ENCODE measurements at regions not wholly inside any gene's neighbourhood (a gene's known extent, or its start where the extent isn't known, plus 50 kb on each side); places are given as distances from the start of the nearest gene placed in this dataset.

DNA sequence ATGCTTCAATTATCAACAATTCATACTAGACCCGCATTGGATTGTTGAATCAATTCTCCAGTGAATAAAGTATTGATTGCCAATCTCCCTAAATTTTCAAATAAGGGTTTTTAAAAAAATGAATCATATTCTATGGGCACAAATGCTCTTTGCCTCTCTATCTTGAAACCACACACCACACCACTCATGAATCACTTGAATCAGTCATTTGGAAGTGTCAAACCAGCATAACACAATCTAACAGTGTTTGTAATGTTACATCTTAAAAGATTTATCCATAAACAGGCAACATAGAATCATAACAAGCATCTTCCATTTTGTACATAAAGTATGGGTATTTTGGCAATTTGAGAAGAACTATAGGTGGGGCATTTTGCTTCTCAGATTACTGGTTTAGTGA lies 219.5 kb upstream of the MIR17HG start:
- H3K4me2 ChIP-seq (ENCODE audit: insufficient read depth, low read length): no peak overlapping the region
- H3K4me3 ChIP-seq (ENCODE audit: insufficient read depth, low read length): no peak overlapping the region
- H2AFZ ChIP-seq (ENCODE audit: low read length): no peak overlapping the region
- no peaks in the 10 kb centered on the region for H3K79me2 ChIP-seq (ENCODE audit: insufficient read depth, low read length)
- DNase-seq (ENCODE audit: insufficient read length, low spot score, missing footprints): no peak
- no peaks in the 10 kb centered on the region for H3K27me3 ChIP-seq (ENCODE audit: insufficient read depth, low read length)
- no peak overlapping the region for H3K27ac ChIP-seq (ENCODE audit: low read depth, low read length)
- H3K9me3 ChIP-seq (ENCODE audit: low read depth, low read length): no peaks in the 10 kb centered on the region
- H4K20me1 ChIP-seq (ENCODE audit: insufficient read depth, low read length): no peaks in the 10 kb centered on the region
- H3K36me3 ChIP-seq (ENCODE audit: insufficient read depth, low read length): no peaks in the 10 kb centered on the region
- TF ChIP-seq, protein P1, sequence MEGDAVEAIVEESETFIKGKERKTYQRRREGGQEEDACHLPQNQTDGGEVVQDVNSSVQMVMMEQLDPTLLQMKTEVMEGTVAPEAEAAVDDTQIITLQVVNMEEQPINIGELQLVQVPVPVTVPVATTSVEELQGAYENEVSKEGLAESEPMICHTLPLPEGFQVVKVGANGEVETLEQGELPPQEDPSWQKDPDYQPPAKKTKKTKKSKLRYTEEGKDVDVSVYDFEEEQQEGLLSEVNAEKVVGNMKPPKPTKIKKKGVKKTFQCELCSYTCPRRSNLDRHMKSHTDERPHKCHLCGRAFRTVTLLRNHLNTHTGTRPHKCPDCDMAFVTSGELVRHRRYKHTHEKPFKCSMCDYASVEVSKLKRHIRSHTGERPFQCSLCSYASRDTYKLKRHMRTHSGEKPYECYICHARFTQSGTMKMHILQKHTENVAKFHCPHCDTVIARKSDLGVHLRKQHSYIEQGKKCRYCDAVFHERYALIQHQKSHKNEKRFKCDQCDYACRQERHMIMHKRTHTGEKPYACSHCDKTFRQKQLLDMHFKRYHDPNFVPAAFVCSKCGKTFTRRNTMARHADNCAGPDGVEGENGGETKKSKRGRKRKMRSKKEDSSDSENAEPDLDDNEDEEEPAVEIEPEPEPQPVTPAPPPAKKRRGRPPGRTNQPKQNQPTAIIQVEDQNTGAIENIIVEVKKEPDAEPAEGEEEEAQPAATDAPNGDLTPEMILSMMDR (IDR thresholded peaks at IDR 0.05; ENCODE audit: extremely low read depth, low read depth, low read length): no peak
- H3K4me1 ChIP-seq (ENCODE audit: insufficient read depth, low read length): no peaks in the 10 kb centered on the region

DNA sequence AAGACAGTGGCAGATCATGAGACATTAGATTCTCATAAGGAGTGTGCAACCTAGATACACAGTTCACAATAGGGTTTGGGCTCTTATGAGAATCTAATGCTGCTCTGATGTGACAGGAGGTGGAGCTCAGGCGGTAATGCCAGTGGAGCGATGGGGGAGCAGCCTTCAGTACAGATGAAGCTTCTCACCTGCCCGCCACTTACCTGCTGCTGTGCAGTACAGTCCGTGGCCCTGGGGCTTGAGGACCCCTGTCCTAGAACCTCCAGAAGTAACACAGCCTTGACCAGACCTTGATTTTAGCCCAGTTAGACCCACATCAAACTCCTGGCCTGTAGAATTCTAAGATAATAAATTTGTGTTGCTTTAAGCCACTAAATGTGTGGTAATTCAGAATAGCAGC lies 215.1 kb upstream of the MIR17HG start:
- Histone ChIP-seq H3K4me3 (ENCODE audit: insufficient read depth, low read length) (no peak overlapping the region), H3K27me3 (ENCODE audit: insufficient read depth, low read length) (no peaks in the 10 kb centered on the region), H3K4me2 (ENCODE audit: insufficient read depth, low read length) (no peak overlapping the region), H3K4me1 (ENCODE audit: insufficient read depth, low read length) (no peaks in the 10 kb centered on the region), H2AFZ (ENCODE audit: low read length) (no peak overlapping the region), H4K20me1 (ENCODE audit: insufficient read depth, low read length) (no peaks in the 10 kb centered on the region), H3K27ac (ENCODE audit: low read depth, low read length) (no peak overlapping the region), H3K79me2 (ENCODE audit: insufficient read depth, low read length) (no peaks in the 10 kb centered on the region), H3K9me3 (ENCODE audit: low read depth, low read length) (no peaks in the 10 kb centered on the region), H3K36me3 (ENCODE audit: insufficient read depth, low read length) (no peaks in the 10 kb centered on the region)
- TF ChIP-seq, protein P1 (IDR thresholded peaks at IDR 0.05; ENCODE audit: extremely low read depth, low read depth, low read length): no peak
- no peak for DNase-seq (ENCODE audit: insufficient read length, low spot score, missing footprints)

DNA sequence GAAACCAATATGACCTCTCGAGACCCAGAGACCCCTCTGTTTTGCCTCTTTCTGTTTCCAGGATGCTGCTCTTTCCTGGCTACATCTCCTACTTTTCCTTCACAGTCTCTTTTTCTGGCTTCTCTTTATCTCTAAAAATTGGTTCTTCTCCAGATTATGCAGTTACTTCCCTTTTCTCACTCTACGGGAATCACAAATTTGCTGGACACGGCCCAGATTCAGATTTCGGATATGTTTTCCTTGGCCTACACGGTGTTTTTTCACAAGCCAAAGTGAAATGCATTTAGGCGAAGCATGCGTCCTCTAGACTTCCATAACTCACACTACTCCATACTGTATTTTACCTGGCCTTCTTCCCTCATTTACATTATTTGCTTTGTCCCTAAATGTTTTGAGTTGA lies 214.7 kb upstream of the MIR17HG start:
- Histone ChIP-seq H3K4me2 (ENCODE audit: insufficient read depth, low read length) (no peak overlapping the region), H4K20me1 (ENCODE audit: insufficient read depth, low read length) (no peaks in the 10 kb centered on the region), H3K27ac (ENCODE audit: low read depth, low read length) (no peak overlapping the region), H3K4me1 (ENCODE audit: insufficient read depth, low read length) (no peaks in the 10 kb centered on the region), H3K27me3 (ENCODE audit: insufficient read depth, low read length) (no peaks in the 10 kb centered on the region), H3K36me3 (ENCODE audit: insufficient read depth, low read length) (no peaks in the 10 kb centered on the region), H3K4me3 (ENCODE audit: insufficient read depth, low read length) (no peak overlapping the region), H3K9me3 (ENCODE audit: low read depth, low read length) (no peaks in the 10 kb centered on the region), H2AFZ (ENCODE audit: low read length) (no peak overlapping the region), H3K79me2 (ENCODE audit: insufficient read depth, low read length) (no peaks in the 10 kb centered on the region)
- TF ChIP-seq, protein P1 (IDR thresholded peaks at IDR 0.05; ENCODE audit: extremely low read depth, low read depth, low read length): no peak
- DNase-seq (ENCODE audit: insufficient read length, low spot score, missing footprints): no peak

DNA sequence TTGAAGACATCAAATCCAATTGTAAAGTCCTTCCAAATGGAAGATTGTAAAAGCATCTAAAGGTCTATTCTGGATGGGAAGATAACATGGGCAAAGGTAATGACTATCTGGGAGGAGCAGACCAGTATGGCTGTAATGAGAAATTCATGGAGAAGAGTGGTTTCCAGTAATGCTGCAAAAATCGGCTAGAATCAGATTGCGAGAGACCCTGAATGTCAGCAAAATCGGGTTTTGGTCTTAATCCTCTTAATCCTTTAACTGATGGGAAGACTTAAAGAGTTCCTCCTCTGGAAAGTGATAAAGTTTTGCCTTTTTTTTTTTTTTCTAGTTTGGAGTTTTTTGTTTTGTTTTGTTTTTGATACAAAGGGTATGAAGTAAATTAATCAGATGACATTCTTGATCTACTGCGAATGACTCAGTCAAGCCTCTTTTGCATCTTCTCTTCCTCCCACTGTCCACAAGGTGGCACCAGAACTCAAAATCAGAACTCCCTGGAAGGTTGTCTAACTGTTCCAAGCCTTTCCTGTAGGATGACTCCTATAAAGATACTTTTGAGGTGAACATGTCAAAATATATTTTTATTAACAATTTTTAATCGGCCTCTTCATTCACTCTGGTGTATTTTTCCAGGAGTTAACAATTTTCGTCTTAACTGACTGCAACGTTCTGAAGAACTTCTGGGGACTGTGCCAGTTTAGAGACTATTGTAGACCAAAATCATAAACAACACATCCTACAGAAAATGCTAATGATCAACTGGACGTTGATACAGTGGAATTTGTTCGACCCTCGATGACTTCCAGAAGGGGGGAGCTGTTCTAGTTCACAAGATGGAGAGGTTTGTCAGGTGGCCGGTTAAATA lies 213.3 kb upstream of the MIR17HG start:
- no peaks in the 10 kb centered on the region for H3K9me3 ChIP-seq (ENCODE audit: low read depth, low read length)
- H3K4me2 ChIP-seq (ENCODE audit: insufficient read depth, low read length): no peak overlapping the region
- no peaks in the 10 kb centered on the region for H3K36me3 ChIP-seq (ENCODE audit: insufficient read depth, low read length)
- DNase-seq (ENCODE audit: insufficient read length, low spot score, missing footprints): no peak
- H3K79me2 ChIP-seq (ENCODE audit: insufficient read depth, low read length): no peaks in the 10 kb centered on the region
- H4K20me1 ChIP-seq (ENCODE audit: insufficient read depth, low read length): no peaks in the 10 kb centered on the region
- H3K27ac ChIP-seq (ENCODE audit: low read depth, low read length): no peak overlapping the region
- H3K27me3 ChIP-seq (ENCODE audit: insufficient read depth, low read length): no peaks in the 10 kb centered on the region
- TF ChIP-seq, protein P1 (IDR thresholded peaks at IDR 0.05; ENCODE audit: extremely low read depth, low read depth, low read length): peak; percentile 63
- no peak overlapping the region for H3K4me3 ChIP-seq (ENCODE audit: insufficient read depth, low read length)
- H2AFZ ChIP-seq (ENCODE audit: low read length): no peak overlapping the region
- H3K4me1 ChIP-seq (ENCODE audit: insufficient read depth, low read length): no peaks in the 10 kb centered on the region

All from osteoblast (primary cell).